Pancreas (tissue), 10 donors: ENCODE measurements at regions not wholly inside any gene's neighbourhood (a gene's known extent, or its start where the extent isn't known, plus 50 kb on each side); places are given as distances from the start of the nearest gene placed in this dataset.

Source experiments
- ATAC-seq, 4 donors: fragments of 200-7000 bp; cut with Tn5 transposase; one replicate each; pipeline versions ENCODE4 v1.8.0 to v1.9.1; 2020; ENCODE audit warnings: mild to moderate bottlenecking in 4 of 4, moderate library complexity in 4 of 4
- DNase-seq, 6 donors: peaks; one replicate each; pipeline ENCODE4 v3.0.0-alpha.2; 2020
- FAIRE-seq: peaks from 2 replicates; lab custom pipeline; 2012; peaks lifted over from hg19 to GRCh38; lab: Jason Lieb, UNC
- H3K27ac ChIP-seq, 4 donors: fragments of 200-600 bp; sonication (generic); 1 replicate in 3 of 4; 2 replicates in 1 of 4; pipeline versions ENCODE4 v1.5.0 to v1.8.0; 2020
- H3K27me3 ChIP-seq, 4 donors: fragments of 200-600 bp; one replicate each; pipeline ENCODE4 v1.8.0; 2021
- H3K36me3 ChIP-seq, 3 donors: fragments of 200-600 bp; sonication (generic) in 1 of 3; one replicate each; pipeline versions ENCODE4 v1.5.0 to v1.8.0; 2020 to 2021
- H3K4me1 ChIP-seq, 3 donors: fragments of 200-600 bp; one replicate each; pipeline ENCODE4 v1.8.0; 2021
- H3K4me3 ChIP-seq, 4 donors: fragments of 200-600 bp; sonication (generic) in 2 of 4; one replicate each; pipeline versions ENCODE4 v1.5.0 to v1.8.0; 2020 to 2021
- H3K9me3 ChIP-seq, 4 donors: fragments of 200-600 bp; one replicate each; pipeline ENCODE4 v1.8.0; 2021
- CTCF ChIP-seq, 4 donors: fragments of 200-600 bp; sonication (generic) in 3 of 4; IDR thresholded peaks; one replicate each; pipeline versions ENCODE4 v1.5.0 to v1.8.0; 2021; ENCODE audit warnings: antibody characterized with exemption in 4 of 4
- WGBS, 2 donors: extraction: QIAGEN DNeasy Blood & Tissue Kit; methylation state at CpG; one replicate each; pipeline ENCODE4 v1.1.7; 2013; 5-methylcytosine and 5-hydroxymethylcytosine counted together
- intact Hi-C, 3 donors: fragments of 100-400 bp; cut with DNase I; formaldehyde crosslinking; loops; one replicate each; pipeline versions ENCODE4 v1.11.1 to v1.14.2; 2022
- donor health status: healthy with polysubstance abuse.
- donor health status: DM: no; HTN: no; CAD: no; lungs with moderate emphysema.
- donor health status: DM: no; HTN: no; CAD: no.
- donor health status: control.
- donor health status: control.
- donor health status: Bipolar disorder and iron deficiency.
- donor health status: DM: yes; HTN: yes; CAD: no.
- donor health status: DM: no; HTN: no; CAD: no.
- donor health status: DM: no; HTN: no; CAD: no.
- donor health status: DM: yes; HTN: yes; CAD: no.

- Histone ChIP-seq H3K4me3 (no peak overlapping the region), H3K27ac (no peak overlapping the region), H3K27me3 (no peaks in the 10 kb centered on the region), H3K4me1 (no peaks in the 10 kb centered on the region), H3K9me3 (no peaks in the 10 kb centered on the region), H3K36me3 (no peaks in the 10 kb centered on the region)
- DNase-seq: no peak
- no peak for FAIRE-seq
- ATAC-seq: no peak
- WGBS, 2 donors: 60 to 82% methylated on average over 1 of the region's 1 CpG
- intact Hi-C loops: no loop called here
- no peak for TF ChIP-seq CTCF (IDR thresholded peaks at IDR 0.05)
Observed at GRCh38 chr4:125772680-125773079, 457.9 kb downstream of the FAT4 start.

- FAIRE-seq (no peak), DNase-seq (no peak), ATAC-seq (no peak)
- intact Hi-C loops: no loop called here
- no peak for TF ChIP-seq CTCF (IDR thresholded peaks at IDR 0.05)
- H3K4me3 ChIP-seq: no peak overlapping the region
- no peaks in the 10 kb centered on the region for H3K36me3 ChIP-seq
- no peaks in the 10 kb centered on the region for H3K27me3 ChIP-seq
- 56 to 73% methylated on average over 1 of the region's 1 CpG for WGBS, 2 donors
- no peaks in the 10 kb centered on the region for H3K9me3 ChIP-seq
- no peak overlapping the region for H3K27ac ChIP-seq
- no peaks in the 10 kb centered on the region for H3K4me1 ChIP-seq
Observed at GRCh38 chr4:125773502-125773901, 458.7 kb downstream of the FAT4 start.

- Histone ChIP-seq H3K27ac (no peak overlapping the region), H3K4me1 (no peaks in the 10 kb centered on the region), H3K27me3 (no peaks in the 10 kb centered on the region), H3K4me3 (no peak overlapping the region), H3K36me3 (no peaks in the 10 kb centered on the region), H3K9me3 (no peaks in the 10 kb centered on the region)
- DNase-seq (no peak), FAIRE-seq (no peak), ATAC-seq (no peak)
- 64 to 79% methylated on average over 2 of the region's 2 CpGs for WGBS, 2 donors
- TF ChIP-seq CTCF (IDR thresholded peaks at IDR 0.05): no peak
- intact Hi-C loops: no loop called here
Observed at GRCh38 chr4:125773931-125774330, 459.2 kb downstream of the FAT4 start.

GRCh38 chr4:125776146-125776545 lies 461.4 kb downstream of the FAT4 start:
- no peak overlapping the region for H3K27ac ChIP-seq
- H3K4me3 ChIP-seq: no peak overlapping the region
- ATAC-seq (no peak), FAIRE-seq (no peak), DNase-seq (no peak)
- no peaks in the 10 kb centered on the region for H3K36me3 ChIP-seq
- no peaks in the 10 kb centered on the region for H3K4me1 ChIP-seq
- WGBS, 2 donors: 47 to 58% methylated on average over 4 of the region's 4 CpGs
- TF ChIP-seq CTCF (IDR thresholded peaks at IDR 0.05): no peak
- no peaks in the 10 kb centered on the region for H3K27me3 ChIP-seq
- H3K9me3 ChIP-seq: no peaks in the 10 kb centered on the region
- intact Hi-C loops: no loop called here

GRCh38 chr4:125780164-125780563 lies 465.4 kb downstream of the FAT4 start:
- no peak for FAIRE-seq
- H3K4me3 ChIP-seq: no peak overlapping the region
- no peaks in the 10 kb centered on the region for H3K36me3 ChIP-seq
- H3K27me3 ChIP-seq: no peaks in the 10 kb centered on the region
- no peaks in the 10 kb centered on the region for H3K9me3 ChIP-seq
- ATAC-seq: no peak
- H3K4me1 ChIP-seq: no peaks in the 10 kb centered on the region
- H3K27ac ChIP-seq: no peak overlapping the region
- intact Hi-C loops: no loop called here
- TF ChIP-seq CTCF (IDR thresholded peaks at IDR 0.05): no peak
- DNase-seq: no peak
